ENCODE measurements at regions not wholly inside any gene's neighbourhood (a gene's known extent, or its start where the extent isn't known, plus 50 kb on each side); places are given as distances from the start of the nearest gene placed in this dataset.
A peak's percentile ranks its signal among the peaks of the same experiment; 100 is the strongest.

DNA sequence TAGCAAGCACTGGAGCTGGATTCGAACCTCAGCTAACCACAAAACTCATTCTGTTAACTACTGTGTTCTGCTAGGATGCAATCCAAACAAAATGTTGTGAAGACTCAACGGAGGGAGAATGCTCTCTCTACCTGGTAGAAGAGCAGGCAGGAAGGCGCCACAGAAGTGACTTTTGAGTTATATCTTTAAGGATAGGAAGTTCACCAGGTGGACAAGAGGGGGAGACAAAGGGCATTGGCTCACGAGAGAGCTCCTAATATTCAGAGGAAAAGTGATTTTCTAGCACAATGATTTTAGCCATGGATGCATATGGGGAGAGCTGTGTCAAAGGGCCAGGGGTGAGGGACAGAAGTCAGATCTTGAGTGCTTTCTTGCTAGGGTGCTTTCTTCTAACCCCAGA is 108.4 kb upstream of the MAFB start:
- TF ChIP-seq, protein P1, sequence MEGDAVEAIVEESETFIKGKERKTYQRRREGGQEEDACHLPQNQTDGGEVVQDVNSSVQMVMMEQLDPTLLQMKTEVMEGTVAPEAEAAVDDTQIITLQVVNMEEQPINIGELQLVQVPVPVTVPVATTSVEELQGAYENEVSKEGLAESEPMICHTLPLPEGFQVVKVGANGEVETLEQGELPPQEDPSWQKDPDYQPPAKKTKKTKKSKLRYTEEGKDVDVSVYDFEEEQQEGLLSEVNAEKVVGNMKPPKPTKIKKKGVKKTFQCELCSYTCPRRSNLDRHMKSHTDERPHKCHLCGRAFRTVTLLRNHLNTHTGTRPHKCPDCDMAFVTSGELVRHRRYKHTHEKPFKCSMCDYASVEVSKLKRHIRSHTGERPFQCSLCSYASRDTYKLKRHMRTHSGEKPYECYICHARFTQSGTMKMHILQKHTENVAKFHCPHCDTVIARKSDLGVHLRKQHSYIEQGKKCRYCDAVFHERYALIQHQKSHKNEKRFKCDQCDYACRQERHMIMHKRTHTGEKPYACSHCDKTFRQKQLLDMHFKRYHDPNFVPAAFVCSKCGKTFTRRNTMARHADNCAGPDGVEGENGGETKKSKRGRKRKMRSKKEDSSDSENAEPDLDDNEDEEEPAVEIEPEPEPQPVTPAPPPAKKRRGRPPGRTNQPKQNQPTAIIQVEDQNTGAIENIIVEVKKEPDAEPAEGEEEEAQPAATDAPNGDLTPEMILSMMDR (IDR thresholded peaks at IDR 0.05): peak; percentile 23
- TF ChIP-seq EZH2 (IDR thresholded peaks at IDR 0.05; ENCODE audit: borderline replicate concordance, insufficient read depth, low read depth, low read length, poor library complexity, severe bottlenecking): no peak

All from B cell (primary cell).